OCI-LY7 (cell line): ENCODE measurements at regions not wholly inside any gene's neighbourhood (a gene's known extent, or its start where the extent isn't known, plus 50 kb on each side); places are given as distances from the start of the nearest gene placed in this dataset.

Experiments used
- BruUV-seq: library from RNA; stranded (reverse); fragments of 400-500 nt; replicated peaks from 2 replicates; lab custom pipeline; 2021; lab: Mats Ljungman, UMichigan
- CTCF ChIA-PET: fragments of 300-600 bp; sonication (Branson Sonifier 250); formaldehyde crosslinking; loops from one replicate; lab custom pipeline; 2022; ENCODE audit warnings: antibody characterized with exemption; ENCODE audit not compliant: unreplicated experiment; lab: Charles Lee
- POLR2A ChIA-PET: fragments of 300-600 bp; sonication (Branson Sonifier 250); formaldehyde crosslinking; loops from one replicate; lab custom pipeline; 2022; ENCODE audit warnings: antibody characterized with exemption; lab: Charles Lee
- DNase-seq: peaks from one replicate; pipeline ENCODE4 v3.0.0-alpha.2; 2015; ENCODE audit warnings: low spot score
- H2AFZ ChIP-seq: fragments of 200-600 bp; sonication (generic), shearing (Covaris generic); 2 replicates; pipeline ENCODE4 v1.6.1; 2014; ENCODE audit warnings: mild to moderate bottlenecking, antibody characterized with exemption, low read length, moderate library complexity
- H3K27ac ChIP-seq: fragments of 200-600 bp; sonication (generic); 2 replicates; pipeline ENCODE4 v1.5.1; 2014; ENCODE audit warnings: mixed run types, low read depth, mild to moderate bottlenecking, moderate library complexity, low read length, inconsistent platforms; ENCODE audit not compliant: poor library complexity, severe bottlenecking
- H3K36me3 ChIP-seq: fragments of 200-600 bp; sonication (generic); 2 replicates; pipeline ENCODE4 v1.6.1; 2014; ENCODE audit warnings: mild to moderate bottlenecking, antibody characterized with exemption, low read length, moderate library complexity, mixed read lengths; ENCODE audit not compliant: insufficient read depth
- H3K4me1 ChIP-seq: fragments of 200-600 bp; sonication (generic); 2 replicates; pipeline ENCODE4 v1.5.1; 2014; ENCODE audit warnings: mild to moderate bottlenecking, low read length; ENCODE audit not compliant: insufficient read depth, poor library complexity, severe bottlenecking
- H3K4me2 ChIP-seq: fragments of 200-600 bp; sonication (generic); 2 replicates; pipeline ENCODE4 v1.6.1; 2014; ENCODE audit warnings: mild to moderate bottlenecking, low read length
- H3K4me3 ChIP-seq: fragments of 200-600 bp; sonication (generic); 2 replicates; pipeline ENCODE4 v1.5.1; 2014; ENCODE audit warnings: mild to moderate bottlenecking, low read depth, low read length; ENCODE audit not compliant: poor library complexity, severe bottlenecking
- H3K79me2 ChIP-seq: fragments of 200-600 bp; sonication (generic); 2 replicates; pipeline ENCODE4 v1.6.1; 2016; ENCODE audit warnings: low read depth, mild to moderate bottlenecking, low read length, moderate library complexity, mixed read lengths; ENCODE audit not compliant: insufficient read depth
- H3K9me2 ChIP-seq: fragments of 200-600 bp; sonication (generic); 2 replicates; pipeline ENCODE4 v1.6.1; 2016; ENCODE audit warnings: mild to moderate bottlenecking, low read length, mixed read lengths; ENCODE audit not compliant: insufficient read depth
- H3K9me3 ChIP-seq: fragments of 200-600 bp; sonication (generic); 2 replicates; pipeline ENCODE4 v1.6.1; 2014; ENCODE audit warnings: mild to moderate bottlenecking, mixed run types, low read length, mixed read lengths
- H4K20me1 ChIP-seq: fragments of 200-600 bp; sonication (generic); 2 replicates; pipeline ENCODE4 v1.6.1; 2014; ENCODE audit warnings: mild to moderate bottlenecking, antibody characterized with exemption, low read length, moderate library complexity, mixed read lengths; ENCODE audit not compliant: insufficient read depth
- EZH2phosphoT487 ChIP-seq: fragments of 200-600 bp; sonication (generic); IDR thresholded peaks from 2 replicates; pipeline ENCODE4 v1.6.1; 2018; ENCODE audit warnings: low read depth, borderline replicate concordance, mild to moderate bottlenecking, mixed run types, antibody characterized with exemption, low read length, moderate library complexity, mixed read lengths
- intact Hi-C: fragments of 100-400 bp; cut with micrococcal nuclease; formaldehyde crosslinking; loops from one replicate; pipeline ENCODE4 v1.10.0; 2022; ENCODE audit not compliant: unreplicated experiment
- TF ChIP-seq, protein P1 (sequence below): fragments of 200-600 bp; sonication (generic); conservative IDR thresholded peaks from 2 replicates; pipeline ENCODE4 v1.5.1; 2014; ENCODE audit warnings: mild to moderate bottlenecking, antibody characterized with exemption, low read length, moderate library complexity, mixed read lengths

DNA sequence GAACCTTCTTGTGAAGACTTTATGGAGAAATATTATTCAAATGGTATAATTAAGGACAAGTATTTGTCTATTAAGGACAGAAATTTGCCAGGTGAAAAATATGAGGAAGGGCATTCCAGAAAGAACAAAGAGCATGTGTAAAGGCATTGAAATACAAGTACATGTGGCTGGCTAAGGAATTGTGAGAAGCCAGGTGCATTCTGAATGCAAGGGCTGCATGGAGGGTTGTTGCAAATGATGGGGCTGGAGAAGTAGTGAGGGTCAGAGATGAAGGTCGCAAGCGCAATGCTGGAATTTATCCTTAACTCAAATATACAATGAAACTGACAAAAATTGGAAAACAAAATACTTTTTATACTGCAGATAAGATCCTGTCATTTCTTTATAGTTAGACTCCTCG lies 437.7 kb downstream of the ADAMTS20 start:
- Histone ChIP-seq H4K20me1 (no peaks in the 10 kb centered on the region), H3K9me2 (no peaks in the 10 kb centered on the region), H3K4me1 (no peaks in the 10 kb centered on the region), H3K4me2 (no peak overlapping the region), H3K9me3 (no peaks in the 10 kb centered on the region), H3K27ac (no peak overlapping the region), H3K4me3 (no peak overlapping the region), H3K79me2 (no peaks in the 10 kb centered on the region), H2AFZ (no peak overlapping the region), H3K36me3 (no peaks in the 10 kb centered on the region)
- TF ChIP-seq, protein P1, sequence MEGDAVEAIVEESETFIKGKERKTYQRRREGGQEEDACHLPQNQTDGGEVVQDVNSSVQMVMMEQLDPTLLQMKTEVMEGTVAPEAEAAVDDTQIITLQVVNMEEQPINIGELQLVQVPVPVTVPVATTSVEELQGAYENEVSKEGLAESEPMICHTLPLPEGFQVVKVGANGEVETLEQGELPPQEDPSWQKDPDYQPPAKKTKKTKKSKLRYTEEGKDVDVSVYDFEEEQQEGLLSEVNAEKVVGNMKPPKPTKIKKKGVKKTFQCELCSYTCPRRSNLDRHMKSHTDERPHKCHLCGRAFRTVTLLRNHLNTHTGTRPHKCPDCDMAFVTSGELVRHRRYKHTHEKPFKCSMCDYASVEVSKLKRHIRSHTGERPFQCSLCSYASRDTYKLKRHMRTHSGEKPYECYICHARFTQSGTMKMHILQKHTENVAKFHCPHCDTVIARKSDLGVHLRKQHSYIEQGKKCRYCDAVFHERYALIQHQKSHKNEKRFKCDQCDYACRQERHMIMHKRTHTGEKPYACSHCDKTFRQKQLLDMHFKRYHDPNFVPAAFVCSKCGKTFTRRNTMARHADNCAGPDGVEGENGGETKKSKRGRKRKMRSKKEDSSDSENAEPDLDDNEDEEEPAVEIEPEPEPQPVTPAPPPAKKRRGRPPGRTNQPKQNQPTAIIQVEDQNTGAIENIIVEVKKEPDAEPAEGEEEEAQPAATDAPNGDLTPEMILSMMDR, result no peak
- TF ChIP-seq EZH2phosphoT487, result no peak
- ChIA-PET CTCF (no interaction called here), POLR2A (interaction anchor here (0.5 to 1.4 kb wide), 2 partner anchors 16 to 122 kb away, joined by 3 read pairs; no protein-coding TSS in a partner anchor)
- DNase-seq, result no peak
- intact Hi-C loops, result no loop called here
- BruUV-seq, result no TSS peak

DNA sequence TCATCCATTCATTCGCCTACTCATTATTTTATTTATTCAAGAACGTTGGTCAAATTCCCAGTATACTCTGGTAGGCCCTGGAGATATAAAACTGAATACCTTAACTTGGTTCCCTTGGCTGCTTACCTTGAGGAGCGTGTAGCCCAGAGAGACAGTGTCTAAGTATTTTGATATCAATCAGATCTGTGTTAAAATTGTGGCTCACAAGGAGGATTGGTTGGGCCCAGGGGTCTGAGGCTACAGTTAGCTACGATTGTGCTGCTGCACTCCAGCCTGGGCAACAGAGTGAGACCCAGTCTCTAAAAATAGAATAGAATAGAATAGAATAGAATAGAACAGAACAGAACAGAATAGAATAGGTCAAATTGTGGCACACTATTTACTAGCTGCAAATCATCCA lies 438.4 kb downstream of the ADAMTS20 start:
- Histone ChIP-seq H3K9me3 (no peaks in the 10 kb centered on the region), H3K9me2 (no peaks in the 10 kb centered on the region), H3K4me2 (no peak overlapping the region), H3K4me1 (no peaks in the 10 kb centered on the region), H3K27ac (no peak overlapping the region), H2AFZ (no peak overlapping the region), H3K79me2 (no peaks in the 10 kb centered on the region), H3K4me3 (no peak overlapping the region), H3K36me3 (no peaks in the 10 kb centered on the region), H4K20me1 (no peaks in the 10 kb centered on the region)
- no peak for TF ChIP-seq EZH2phosphoT487
- TF ChIP-seq, protein P1, result no peak
- BruUV-seq, result no TSS peak
- POLR2A ChIA-PET, result no interaction called here
- no peak for DNase-seq
- intact Hi-C loops, result no loop called here
- CTCF ChIA-PET, result no interaction called here

DNA sequence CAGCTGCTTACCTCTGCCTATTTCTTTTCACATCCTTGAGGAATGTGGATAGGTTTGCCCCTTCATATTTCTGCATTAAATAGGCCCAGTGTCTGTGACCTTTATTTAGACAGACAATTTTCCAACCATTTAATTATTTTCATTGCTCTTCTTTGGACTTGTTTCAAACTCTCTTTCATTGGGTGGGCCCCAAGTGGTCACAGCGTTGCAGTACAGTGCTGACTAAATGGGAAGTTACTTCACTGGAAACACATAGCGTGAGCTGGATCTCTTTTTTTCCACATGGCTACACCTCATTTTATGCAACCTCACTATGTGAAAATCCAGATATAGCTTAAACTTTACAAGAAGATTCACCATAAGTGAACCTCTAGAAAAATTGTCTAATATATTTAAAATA lies 438.9 kb downstream of the ADAMTS20 start:
- no peak for DNase-seq
- Histone ChIP-seq H3K36me3 (no peaks in the 10 kb centered on the region), H3K27ac (no peak overlapping the region), H3K79me2 (no peaks in the 10 kb centered on the region), H3K4me1 (no peaks in the 10 kb centered on the region), H2AFZ (no peak overlapping the region), H3K4me2 (no peak overlapping the region), H4K20me1 (no peaks in the 10 kb centered on the region), H3K9me3 (no peaks in the 10 kb centered on the region), H3K4me3 (no peak overlapping the region), H3K9me2 (no peaks in the 10 kb centered on the region)
- POLR2A ChIA-PET, result no interaction called here
- CTCF ChIA-PET, result no interaction called here
- BruUV-seq, result no TSS peak
- no peak for TF ChIP-seq EZH2phosphoT487
- TF ChIP-seq, protein P1, result no peak
- intact Hi-C loops, result no loop called here
